Smooth muscle cell (in vitro differentiated cells): ENCODE measurements at regions not wholly inside any gene's neighbourhood (a gene's known extent, or its start where the extent isn't known, plus 50 kb on each side); places are given as distances from the start of the nearest gene placed in this dataset.

Source experiments
- DNase-seq: peaks from one replicate; lab custom pipeline; 2025; ENCODE audit not compliant: unreplicated experiment; lab: John Stamatoyannopoulos, UW
- H2AFZ ChIP-seq: fragments of 200-600 bp; sonication (generic); 2 replicates; pipeline ENCODE4 v1.6.0; 2016; ENCODE audit warnings: antibody characterized with exemption, low read depth, mild to moderate bottlenecking
- H3F3A ChIP-seq: fragments of 200-600 bp; sonication (generic); 2 replicates; pipeline ENCODE4 v1.6.0; 2017; ENCODE audit warnings: antibody characterized with exemption, low read depth
- H3K27ac ChIP-seq: fragments of 200-600 bp; sonication (generic); 2 replicates; pipeline ENCODE4 v1.5.1; 2016; ENCODE audit warnings: low read depth, mild to moderate bottlenecking
- H3K27me3 ChIP-seq: fragments of 200-600 bp; sonication (generic); 2 replicates; pipeline ENCODE4 v1.6.1; 2016; ENCODE audit warnings: low read depth, mild to moderate bottlenecking
- H3K36me3 ChIP-seq: fragments of 200-600 bp; sonication (generic); 2 replicates; pipeline ENCODE4 v1.5.1; 2016; ENCODE audit warnings: low read depth
- H3K4me1 ChIP-seq: fragments of 200-600 bp; sonication (generic); 2 replicates; pipeline ENCODE4 v1.5.1; 2016; ENCODE audit warnings: low read depth
- H3K4me2 ChIP-seq: fragments of 200-600 bp; sonication (generic); 2 replicates; pipeline ENCODE4 v1.6.0; 2016; ENCODE audit warnings: mild to moderate bottlenecking
- H3K4me3 ChIP-seq: fragments of 200-600 bp; sonication (generic); 2 replicates; pipeline ENCODE4 v1.5.1; 2016; ENCODE audit warnings: mild to moderate bottlenecking
- H3K79me2 ChIP-seq: fragments of 200-600 bp; sonication (generic); 2 replicates; pipeline ENCODE4 v1.6.0; 2016; ENCODE audit warnings: low read depth, mild to moderate bottlenecking
- H3K9ac ChIP-seq: fragments of 200-600 bp; sonication (generic); 2 replicates; pipeline ENCODE4 v1.6.0; 2016; ENCODE audit warnings: low read depth
- H3K9me3 ChIP-seq: fragments of 200-600 bp; sonication (generic); replicated peaks from 2 replicates; pipeline ENCODE4 v1.5.1; 2016; ENCODE audit warnings: low read depth
- H4K20me1 ChIP-seq: fragments of 200-600 bp; sonication (generic); 2 replicates; pipeline ENCODE4 v1.6.0; 2016; ENCODE audit warnings: low read depth
- whole genome bisulfite sequencing: methylation state at CpG from one replicate; pipeline ENCODE4 v1.1.7; 2016; ENCODE audit warnings: low lambda C conversion rate; 5-methylcytosine and 5-hydroxymethylcytosine counted together
- TF ChIP-seq, protein P1 (sequence below): fragments of 200-600 bp; sonication (generic); IDR thresholded peaks from 2 replicates; pipeline ENCODE4 v1.5.1; 2017; ENCODE audit warnings: borderline replicate concordance, mild to moderate bottlenecking, antibody characterized with exemption; ENCODE audit not compliant: insufficient read depth, poor library complexity, severe bottlenecking

DNA sequence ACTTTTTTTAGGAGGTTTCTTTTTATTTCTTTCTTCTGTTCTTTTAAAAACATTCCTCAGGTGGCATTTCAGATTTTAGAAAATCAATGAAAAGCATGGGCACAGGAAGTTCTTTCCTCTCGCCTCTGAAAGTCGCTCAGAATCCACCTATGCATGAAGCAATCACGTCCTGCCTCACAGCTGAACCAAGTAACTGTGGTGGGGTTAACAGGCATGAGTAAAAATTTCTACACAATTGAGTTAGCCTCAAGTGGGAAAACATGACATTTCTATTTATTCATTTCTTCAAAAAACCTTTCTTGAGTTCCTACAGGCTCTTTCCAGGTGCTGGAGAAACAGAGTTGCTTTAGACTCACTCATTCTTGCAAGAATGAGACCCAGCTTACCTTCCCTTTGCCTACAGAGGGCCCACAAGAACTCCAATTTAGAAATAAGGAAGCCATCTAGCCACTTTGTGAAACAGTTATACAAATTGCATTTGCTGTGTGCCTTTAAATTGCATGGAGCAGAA lies 508.9 kb upstream of the PKN2 start:
- peak overlapping the region; percentile 74 for H3K4me2 ChIP-seq
- no peak overlapping the region for H3K9ac ChIP-seq

GRCh38 chr1:88175631-88176226 lies 508.3 kb upstream of the PKN2 start:
- Histone ChIP-seq H2AFZ (peak overlapping the region; percentile 36), H3K36me3 (no peaks in the 10 kb centered on the region), H3K4me2 (peak overlapping the region; percentile 74), H3K27me3 (peaks cover 1% of the 10 kb centered on the region), H3K27ac (peak overlapping the region; percentile 50), H3K4me3 (peak overlapping the region; percentile 1), H3K9me3 (no peaks in the 10 kb centered on the region), H3K4me1 (no peaks in the 10 kb centered on the region), H4K20me1 (no peaks in the 10 kb centered on the region), H3K9ac (no peak overlapping the region), H3K79me2 (no peaks in the 10 kb centered on the region), H3F3A (no peaks in the 10 kb centered on the region)
- TF ChIP-seq, protein P1, sequence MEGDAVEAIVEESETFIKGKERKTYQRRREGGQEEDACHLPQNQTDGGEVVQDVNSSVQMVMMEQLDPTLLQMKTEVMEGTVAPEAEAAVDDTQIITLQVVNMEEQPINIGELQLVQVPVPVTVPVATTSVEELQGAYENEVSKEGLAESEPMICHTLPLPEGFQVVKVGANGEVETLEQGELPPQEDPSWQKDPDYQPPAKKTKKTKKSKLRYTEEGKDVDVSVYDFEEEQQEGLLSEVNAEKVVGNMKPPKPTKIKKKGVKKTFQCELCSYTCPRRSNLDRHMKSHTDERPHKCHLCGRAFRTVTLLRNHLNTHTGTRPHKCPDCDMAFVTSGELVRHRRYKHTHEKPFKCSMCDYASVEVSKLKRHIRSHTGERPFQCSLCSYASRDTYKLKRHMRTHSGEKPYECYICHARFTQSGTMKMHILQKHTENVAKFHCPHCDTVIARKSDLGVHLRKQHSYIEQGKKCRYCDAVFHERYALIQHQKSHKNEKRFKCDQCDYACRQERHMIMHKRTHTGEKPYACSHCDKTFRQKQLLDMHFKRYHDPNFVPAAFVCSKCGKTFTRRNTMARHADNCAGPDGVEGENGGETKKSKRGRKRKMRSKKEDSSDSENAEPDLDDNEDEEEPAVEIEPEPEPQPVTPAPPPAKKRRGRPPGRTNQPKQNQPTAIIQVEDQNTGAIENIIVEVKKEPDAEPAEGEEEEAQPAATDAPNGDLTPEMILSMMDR, result no peak
- no peak for DNase-seq
- 41% methylated on average over 10 of the region's 10 CpGs for WGBS

More for the DNA sequence above, 508.9 kb upstream of the PKN2 start:
- Histone ChIP-seq H3K79me2 (no peaks in the 10 kb centered on the region), H3K27me3 (peaks cover 7% of the 10 kb centered on the region), H3K36me3 (no peaks in the 10 kb centered on the region), H3K4me1 (no peaks in the 10 kb centered on the region), H4K20me1 (no peaks in the 10 kb centered on the region), H2AFZ (peak overlapping the region; percentile 36), H3K4me3 (peak overlapping the region; percentile 1), H3K27ac (peak overlapping the region; percentile 50), H3F3A (no peaks in the 10 kb centered on the region), H3K9me3 (no peaks in the 10 kb centered on the region)
- 83% methylated on average over 3 of the region's 3 CpGs for WGBS
- TF ChIP-seq, protein P1, result no peak
- no peak for DNase-seq

DNA sequence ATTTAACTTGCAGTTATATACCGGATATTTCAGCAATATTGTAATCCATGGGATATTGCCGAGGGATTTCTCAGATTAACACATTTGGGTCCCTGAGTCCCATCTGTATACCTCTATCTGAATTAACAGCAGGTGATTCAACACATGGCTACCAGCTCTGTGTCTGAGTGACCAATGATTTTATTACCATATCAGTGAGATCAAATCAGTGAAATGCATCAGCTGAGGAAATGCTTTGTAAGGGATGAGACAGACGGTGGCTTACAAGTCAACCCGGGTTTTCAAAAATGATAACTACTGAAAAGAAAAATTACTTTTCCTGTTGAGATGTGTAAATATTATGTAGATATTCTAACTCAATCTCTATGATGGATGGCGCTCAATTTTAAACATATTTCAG lies 504.1 kb upstream of the PKN2 start:
- Histone ChIP-seq H3K4me1 (no peaks in the 10 kb centered on the region), H3F3A (no peaks in the 10 kb centered on the region), H3K27ac (no peak overlapping the region), H3K36me3 (no peaks in the 10 kb centered on the region), H3K27me3 (no peaks in the 10 kb centered on the region), H2AFZ (no peak overlapping the region), H3K79me2 (no peaks in the 10 kb centered on the region), H3K9me3 (no peaks in the 10 kb centered on the region), H4K20me1 (no peaks in the 10 kb centered on the region), H3K9ac (no peak overlapping the region), H3K4me3 (no peak overlapping the region), H3K4me2 (no peak overlapping the region)
- DNase-seq, result no peak
- TF ChIP-seq, protein P1, result no peak
- 82% methylated on average over 5 of the region's 5 CpGs for WGBS

GRCh38 chr1:88180449-88181108 lies 503.5 kb upstream of the PKN2 start:
- DNase-seq, result peak; percentile 7
- H3K36me3 ChIP-seq, result no peaks in the 10 kb centered on the region

More at GRCh38 chr1:88180449-88181108, 503.5 kb upstream of the PKN2 start:
- Histone ChIP-seq H3F3A (no peaks in the 10 kb centered on the region), H3K9ac (no peak overlapping the region), H3K27me3 (no peaks in the 10 kb centered on the region), H2AFZ (peak overlapping the region; percentile 65), H4K20me1 (no peaks in the 10 kb centered on the region), H3K4me2 (no peak overlapping the region), H3K27ac (no peak overlapping the region), H3K9me3 (no peaks in the 10 kb centered on the region), H3K4me1 (no peaks in the 10 kb centered on the region), H3K79me2 (no peaks in the 10 kb centered on the region), H3K4me3 (no peak overlapping the region)
- TF ChIP-seq, protein P1, result peak; percentile 95
- 27% methylated on average over 8 of the region's 8 CpGs for WGBS
